HUES48 (cell line): ENCODE measurements at regions not wholly inside any gene's neighbourhood (a gene's known extent, or its start where the extent isn't known, plus 50 kb on each side); places are given as distances from the start of the nearest gene placed in this dataset.

Experiments used
- H3K27ac ChIP-seq: one replicate; pipeline ENCODE4 v1.7.0; 2013; ENCODE audit warnings: low read depth, low read length, inconsistent platforms
- H3K27me3 ChIP-seq: 2 replicates; pipeline ENCODE4 v1.6.1; 2013; ENCODE audit warnings: mild to moderate bottlenecking, low read length; ENCODE audit not compliant: control insufficient read depth, insufficient read depth
- H3K36me3 ChIP-seq: 2 replicates; pipeline ENCODE4 v1.6.1; 2013; ENCODE audit warnings: low read length; ENCODE audit not compliant: control insufficient read depth, insufficient read depth
- H3K4me1 ChIP-seq: 2 replicates; pipeline ENCODE4 v1.6.1; 2013; ENCODE audit warnings: mild to moderate bottlenecking, low read length; ENCODE audit not compliant: control insufficient read depth, insufficient read depth
- H3K4me3 ChIP-seq: 2 replicates; pipeline ENCODE4 v1.5.1; 2013; ENCODE audit warnings: mild to moderate bottlenecking, low read depth, low read length
- H3K9ac ChIP-seq: 2 replicates; pipeline ENCODE4 v1.6.1; 2013; ENCODE audit warnings: mild to moderate bottlenecking, low read depth, low read length, moderate library complexity
- H3K9me3 ChIP-seq: 2 replicates; pipeline ENCODE4 v1.6.1; 2013; ENCODE audit warnings: low read length; ENCODE audit not compliant: control insufficient read depth, insufficient read depth

- H3K27me3 ChIP-seq: no peaks in the 10 kb centered on the region
- H3K27ac ChIP-seq: no peak overlapping the region
- H3K36me3 ChIP-seq: no peaks in the 10 kb centered on the region
- H3K4me1 ChIP-seq: no peaks in the 10 kb centered on the region
- H3K9me3 ChIP-seq: no peaks in the 10 kb centered on the region
- H3K4me3 ChIP-seq: no peak overlapping the region
- no peak overlapping the region for H3K9ac ChIP-seq
Measured at GRCh38 chr5:113896789-113897188, 383.3 kb downstream of the YTHDC2 start.

DNA sequence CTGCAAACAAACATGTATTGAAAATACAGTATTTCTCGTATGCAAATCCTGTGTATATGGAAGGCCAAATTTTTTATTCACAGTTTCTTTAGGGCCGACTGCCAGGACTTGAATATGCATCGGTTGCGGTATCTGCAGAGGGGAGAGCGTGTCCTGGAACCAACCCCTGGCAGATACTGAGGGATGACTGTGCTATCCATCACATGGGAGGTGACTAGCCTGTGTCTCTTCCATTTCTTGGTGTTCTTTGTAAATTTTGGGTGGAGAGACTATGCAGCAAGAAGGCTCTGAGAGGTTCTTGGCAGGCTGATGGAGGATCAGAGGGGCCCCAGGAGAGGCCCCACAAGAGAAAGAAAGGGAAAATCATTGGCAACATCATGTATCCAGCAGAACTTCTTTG is 384.3 kb downstream of the YTHDC2 start:
- H3K9me3 ChIP-seq: no peaks in the 10 kb centered on the region
- H3K9ac ChIP-seq: no peak overlapping the region
- H3K36me3 ChIP-seq: no peaks in the 10 kb centered on the region
- H3K27ac ChIP-seq: no peak overlapping the region
- no peaks in the 10 kb centered on the region for H3K27me3 ChIP-seq
- H3K4me1 ChIP-seq: no peaks in the 10 kb centered on the region
- H3K4me3 ChIP-seq: no peak overlapping the region

DNA sequence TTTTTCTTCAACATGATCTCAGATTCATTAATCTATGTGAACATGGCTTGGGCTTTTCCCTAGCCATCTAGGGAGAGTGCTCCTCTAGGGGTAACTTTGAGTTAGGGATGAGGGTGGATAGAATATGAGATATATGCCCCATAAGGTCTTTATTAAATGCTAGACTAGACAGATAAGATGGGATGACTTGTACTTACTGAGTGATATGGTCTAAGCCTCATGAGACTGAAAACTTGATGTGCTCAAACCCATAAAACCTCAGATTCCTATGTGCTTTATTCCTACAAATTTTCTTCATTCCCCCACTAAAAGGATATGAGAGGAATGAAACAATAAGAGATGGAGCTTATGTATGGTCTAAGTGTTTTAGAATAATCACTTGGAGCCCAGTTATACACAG is 386.6 kb downstream of the YTHDC2 start:
- no peaks in the 10 kb centered on the region for H3K36me3 ChIP-seq
- no peaks in the 10 kb centered on the region for H3K4me1 ChIP-seq
- H3K9ac ChIP-seq: no peak overlapping the region
- H3K27ac ChIP-seq: no peak overlapping the region
- no peak overlapping the region for H3K4me3 ChIP-seq
- no peaks in the 10 kb centered on the region for H3K9me3 ChIP-seq
- no peaks in the 10 kb centered on the region for H3K27me3 ChIP-seq

DNA sequence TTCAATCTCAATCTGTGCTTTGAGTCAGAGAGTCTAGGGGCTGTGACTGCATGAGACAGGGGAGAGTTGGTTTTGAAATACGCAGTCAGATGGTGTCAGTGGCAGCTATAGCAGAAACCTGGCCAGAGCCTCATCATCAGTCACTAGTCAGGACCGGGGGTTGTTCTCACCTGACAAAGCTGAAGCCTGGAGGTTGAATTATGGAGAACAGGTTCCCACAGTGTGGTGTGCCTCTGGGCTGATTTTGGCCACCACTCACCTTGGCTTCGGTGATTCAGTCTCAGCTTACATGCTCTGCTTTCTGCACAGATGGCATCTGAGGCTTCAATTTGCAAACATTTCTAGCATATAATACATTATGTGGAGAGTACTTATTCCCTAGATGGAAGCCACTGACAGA is 387.3 kb downstream of the YTHDC2 start:
- Histone ChIP-seq H3K9ac (no peak overlapping the region), H3K27me3 (no peaks in the 10 kb centered on the region), H3K9me3 (no peaks in the 10 kb centered on the region), H3K27ac (no peak overlapping the region), H3K4me3 (no peak overlapping the region), H3K4me1 (no peaks in the 10 kb centered on the region), H3K36me3 (no peaks in the 10 kb centered on the region)

GRCh38 chr5:113901718-113902117 is 388.2 kb downstream of the YTHDC2 start:
- H3K9me3 ChIP-seq: no peaks in the 10 kb centered on the region
- no peak overlapping the region for H3K27ac ChIP-seq
- H3K4me3 ChIP-seq: no peak overlapping the region
- H3K36me3 ChIP-seq: no peaks in the 10 kb centered on the region
- no peaks in the 10 kb centered on the region for H3K4me1 ChIP-seq
- H3K27me3 ChIP-seq: no peaks in the 10 kb centered on the region
- no peak overlapping the region for H3K9ac ChIP-seq

DNA sequence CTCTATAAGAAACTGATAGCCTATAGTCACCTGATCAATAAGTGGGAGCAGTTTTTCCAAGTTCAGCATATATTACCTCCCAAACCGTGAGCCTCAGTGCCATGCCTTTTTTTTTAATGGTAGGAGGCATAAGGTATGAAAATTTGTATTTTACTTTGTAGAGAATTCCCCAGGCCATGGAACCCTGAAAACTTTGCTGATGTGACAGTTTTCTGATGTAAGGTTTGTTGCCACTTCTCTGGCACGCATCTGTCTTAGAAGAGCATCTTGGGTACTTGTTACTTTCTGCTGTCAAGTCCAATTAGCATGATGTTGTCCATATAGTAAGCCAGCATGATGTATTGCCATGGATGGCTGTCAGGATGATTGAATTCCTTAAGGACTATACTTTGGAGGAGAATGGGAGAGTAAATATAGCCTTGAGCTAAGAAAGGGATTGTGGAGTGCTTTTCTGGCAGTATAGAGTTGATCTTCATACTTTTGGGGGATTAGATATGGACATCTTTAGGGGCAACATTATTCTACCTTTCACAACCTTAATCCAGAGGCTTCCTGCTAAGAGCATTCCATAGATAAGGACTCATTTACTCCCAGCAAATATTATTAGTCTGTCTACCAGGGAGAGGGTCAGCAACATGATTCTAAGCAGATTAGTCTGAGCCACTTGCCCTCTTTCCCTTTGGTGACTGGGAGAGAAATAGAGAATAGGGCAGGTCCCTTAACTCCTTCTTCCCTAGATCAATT is 389.6 kb downstream of the YTHDC2 start:
- Histone ChIP-seq H3K9ac (no peak overlapping the region), H3K27me3 (no peaks in the 10 kb centered on the region), H3K36me3 (no peaks in the 10 kb centered on the region), H3K9me3 (no peaks in the 10 kb centered on the region), H3K27ac (no peak overlapping the region), H3K4me3 (no peak overlapping the region), H3K4me1 (no peaks in the 10 kb centered on the region)

- Histone ChIP-seq H3K27me3 (no peaks in the 10 kb centered on the region), H3K9ac (no peak overlapping the region), H3K9me3 (no peaks in the 10 kb centered on the region), H3K27ac (no peak overlapping the region), H3K4me3 (no peak overlapping the region), H3K4me1 (no peaks in the 10 kb centered on the region), H3K36me3 (no peaks in the 10 kb centered on the region)
Measured at GRCh38 chr5:113909782-113910181, 396.3 kb downstream of the YTHDC2 start.

DNA sequence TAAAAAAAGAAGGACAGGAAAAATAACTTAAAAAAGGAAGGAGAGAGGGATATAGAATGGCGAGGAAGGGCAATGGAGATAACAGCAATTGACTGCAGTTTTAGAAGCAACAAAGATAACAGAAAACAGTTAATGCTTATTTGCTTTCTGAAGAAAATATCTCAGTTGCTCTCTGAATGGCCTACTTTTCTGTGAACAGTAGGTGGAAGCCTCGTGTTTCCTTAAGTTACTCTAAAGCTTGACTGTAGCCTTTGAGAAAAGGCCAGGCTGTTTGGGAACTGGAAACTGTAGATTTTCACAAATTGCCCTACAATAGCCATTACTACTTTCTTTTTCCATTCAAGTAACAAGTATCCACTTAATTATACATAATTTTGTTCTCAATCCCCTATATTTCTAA is 404.5 kb downstream of the YTHDC2 start:
- Histone ChIP-seq H3K9ac (no peak overlapping the region), H3K4me3 (no peak overlapping the region), H3K9me3 (no peaks in the 10 kb centered on the region), H3K36me3 (no peaks in the 10 kb centered on the region), H3K4me1 (no peaks in the 10 kb centered on the region), H3K27ac (no peak overlapping the region), H3K27me3 (no peaks in the 10 kb centered on the region)

GRCh38 chr5:113922343-113922742 is 408.8 kb downstream of the YTHDC2 start:
- Histone ChIP-seq H3K27me3 (no peaks in the 10 kb centered on the region), H3K27ac (no peak overlapping the region), H3K36me3 (no peaks in the 10 kb centered on the region), H3K4me1 (no peaks in the 10 kb centered on the region), H3K4me3 (no peak overlapping the region), H3K9me3 (no peaks in the 10 kb centered on the region), H3K9ac (no peak overlapping the region)

- no peaks in the 10 kb centered on the region for H3K4me1 ChIP-seq
- H3K9me3 ChIP-seq: no peaks in the 10 kb centered on the region
- no peaks in the 10 kb centered on the region for H3K36me3 ChIP-seq
- H3K9ac ChIP-seq: no peak overlapping the region
- H3K27me3 ChIP-seq: no peaks in the 10 kb centered on the region
- H3K4me3 ChIP-seq: no peak overlapping the region
- H3K27ac ChIP-seq: no peak overlapping the region
Measured at GRCh38 chr5:113935453-113935852, 422.0 kb downstream of the YTHDC2 start.

- no peaks in the 10 kb centered on the region for H3K9me3 ChIP-seq
- H3K36me3 ChIP-seq: no peaks in the 10 kb centered on the region
- no peak overlapping the region for H3K9ac ChIP-seq
- no peaks in the 10 kb centered on the region for H3K4me1 ChIP-seq
- no peaks in the 10 kb centered on the region for H3K27me3 ChIP-seq
- no peak overlapping the region for H3K27ac ChIP-seq
- no peak overlapping the region for H3K4me3 ChIP-seq
Measured at GRCh38 chr5:113937301-113937700, 423.8 kb downstream of the YTHDC2 start.
